ENCODE measurements at regions not wholly inside any gene's neighbourhood (a gene's known extent, or its start where the extent isn't known, plus 50 kb on each side); places are given as distances from the start of the nearest gene placed in this dataset.

- Histone ChIP-seq H3K4me3 (ENCODE audit: low read length, poor library complexity, severe bottlenecking) (no peak overlapping the region), H3K9ac (ENCODE audit: low read depth, low read length, poor library complexity, severe bottlenecking) (no peak overlapping the region), H3K9me3 (ENCODE audit: insufficient read depth, low read depth, low read length) (no peaks in the 10 kb centered on the region), H3K9me2 (replicated peaks; ENCODE audit: low read depth, low read length) (no peaks in the 10 kb centered on the region), H2AFZ (ENCODE audit: low read length) (no peak overlapping the region), H4K20me1 (ENCODE audit: insufficient read depth, low read length, poor library complexity, severe bottlenecking) (no peaks in the 10 kb centered on the region), H3K36me3 (ENCODE audit: insufficient read depth, low read length) (no peaks in the 10 kb centered on the region), H3K27me3 (ENCODE audit: insufficient read depth, low read length, poor library complexity, severe bottlenecking) (no peaks in the 10 kb centered on the region), H3K79me2 (ENCODE audit: insufficient read depth, low read length) (no peaks in the 10 kb centered on the region), H3K4me2 (ENCODE audit: low read depth, low read length, poor library complexity, severe bottlenecking) (no peak overlapping the region), H3F3A (ENCODE audit: low read depth) (no peaks in the 10 kb centered on the region), H3K4me1 (ENCODE audit: insufficient read depth, low read length, poor library complexity, severe bottlenecking) (peaks cover under 1% of the 10 kb centered on the region)
- TF ChIP-seq EZH2phosphoT487 (IDR thresholded peaks at IDR 0.05; ENCODE audit: borderline replicate concordance) (no peak), CTCF (conservative IDR thresholded peaks at IDR 0.05; ENCODE audit: low read length) (no peak)
Observed at GRCh38 chr5:50967563-50968355, 301.3 kb downstream of the PARP8 start.

- H3K9me2 ChIP-seq (replicated peaks; ENCODE audit: low read depth, low read length), result no peaks in the 10 kb centered on the region
- no peaks in the 10 kb centered on the region for H4K20me1 ChIP-seq (ENCODE audit: insufficient read depth, low read length, poor library complexity, severe bottlenecking)
- H3K9me3 ChIP-seq (ENCODE audit: insufficient read depth, low read depth, low read length), result no peaks in the 10 kb centered on the region
- no peak overlapping the region for H3K4me2 ChIP-seq (ENCODE audit: low read depth, low read length, poor library complexity, severe bottlenecking)
- H3K36me3 ChIP-seq (ENCODE audit: insufficient read depth, low read length), result no peaks in the 10 kb centered on the region
- no peaks in the 10 kb centered on the region for H3K27me3 ChIP-seq (ENCODE audit: insufficient read depth, low read length, poor library complexity, severe bottlenecking)
- TF ChIP-seq CTCF (conservative IDR thresholded peaks at IDR 0.05; ENCODE audit: low read length), result no peak
- TF ChIP-seq EZH2phosphoT487 (IDR thresholded peaks at IDR 0.05; ENCODE audit: borderline replicate concordance), result no peak
- H3K79me2 ChIP-seq (ENCODE audit: insufficient read depth, low read length), result no peaks in the 10 kb centered on the region
- no peak overlapping the region for H3K4me3 ChIP-seq (ENCODE audit: low read length, poor library complexity, severe bottlenecking)
- H3K4me1 ChIP-seq (ENCODE audit: insufficient read depth, low read length, poor library complexity, severe bottlenecking), result no peaks in the 10 kb centered on the region
- no peak overlapping the region for H3K9ac ChIP-seq (ENCODE audit: low read depth, low read length, poor library complexity, severe bottlenecking)
- no peak overlapping the region for H2AFZ ChIP-seq (ENCODE audit: low read length)
- H3F3A ChIP-seq (ENCODE audit: low read depth), result no peaks in the 10 kb centered on the region
Observed at GRCh38 chr5:50968356-50969149, 302.1 kb downstream of the PARP8 start.

GRCh38 chr5:50969151-50970031, 303.0 kb downstream of the PARP8 start:
- Histone ChIP-seq H3F3A (ENCODE audit: low read depth) (no peaks in the 10 kb centered on the region), H3K9ac (ENCODE audit: low read depth, low read length, poor library complexity, severe bottlenecking) (no peak overlapping the region), H3K79me2 (ENCODE audit: insufficient read depth, low read length) (no peaks in the 10 kb centered on the region), H3K9me2 (replicated peaks; ENCODE audit: low read depth, low read length) (no peaks in the 10 kb centered on the region), H3K4me3 (ENCODE audit: low read length, poor library complexity, severe bottlenecking) (no peak overlapping the region), H3K4me1 (ENCODE audit: insufficient read depth, low read length, poor library complexity, severe bottlenecking) (no peaks in the 10 kb centered on the region), H3K27me3 (ENCODE audit: insufficient read depth, low read length, poor library complexity, severe bottlenecking) (no peaks in the 10 kb centered on the region), H3K9me3 (ENCODE audit: insufficient read depth, low read depth, low read length) (no peaks in the 10 kb centered on the region), H3K4me2 (ENCODE audit: low read depth, low read length, poor library complexity, severe bottlenecking) (no peak overlapping the region), H3K36me3 (ENCODE audit: insufficient read depth, low read length) (no peaks in the 10 kb centered on the region), H2AFZ (ENCODE audit: low read length) (no peak overlapping the region), H4K20me1 (ENCODE audit: insufficient read depth, low read length, poor library complexity, severe bottlenecking) (no peaks in the 10 kb centered on the region)
- no peak for TF ChIP-seq CTCF (conservative IDR thresholded peaks at IDR 0.05; ENCODE audit: low read length)
- TF ChIP-seq EZH2phosphoT487 (IDR thresholded peaks at IDR 0.05; ENCODE audit: borderline replicate concordance), result no peak
